ENCODE measurements at regions not wholly inside any gene's neighbourhood (a gene's known extent, or its start where the extent isn't known, plus 50 kb on each side); places are given as distances from the start of the nearest gene placed in this dataset.

- TF ChIP-seq CTCF (IDR thresholded peaks at IDR 0.05; ENCODE audit: insufficient read depth, low read length, missing control alignments): no peak
- ChIA-PET CTCF (no interaction called here), POLR2A (no interaction called here)
- no peak for DNase-seq (ENCODE audit: low read depth, low spot score)
- H3K4me3 ChIP-seq (ENCODE audit: low read depth, low read length): no peak overlapping the region
These were observed 256.6 kb upstream of the NOCT start for GRCh38 chr4:138758876-138759553.

GRCh38 chr4:138758196-138758595 lies 257.4 kb upstream of the NOCT start:
- no peak for TF ChIP-seq CTCF (IDR thresholded peaks at IDR 0.05; ENCODE audit: insufficient read depth, low read length, missing control alignments)
- no peak for DNase-seq (ENCODE audit: low read depth, low spot score)
- H3K4me3 ChIP-seq (ENCODE audit: low read depth, low read length): no peak overlapping the region
- POLR2A ChIA-PET: no interaction called here
- CTCF ChIA-PET: no interaction called here

GRCh38 chr4:138757432-138757831 lies 258.1 kb upstream of the NOCT start:
- no peak for DNase-seq (ENCODE audit: low read depth, low spot score)
- ChIA-PET POLR2A (no interaction called here), CTCF (no interaction called here)
- no peak for TF ChIP-seq CTCF (IDR thresholded peaks at IDR 0.05; ENCODE audit: insufficient read depth, low read length, missing control alignments)
- H3K4me3 ChIP-seq (ENCODE audit: low read depth, low read length): no peak overlapping the region

- CTCF ChIA-PET: no interaction called here
- POLR2A ChIA-PET: no interaction called here
- no peak for TF ChIP-seq CTCF (IDR thresholded peaks at IDR 0.05; ENCODE audit: insufficient read depth, low read length, missing control alignments)
- DNase-seq (ENCODE audit: low read depth, low spot score): no peak
- H3K4me3 ChIP-seq (ENCODE audit: low read depth, low read length): no peak overlapping the region
These were observed 259.1 kb upstream of the NOCT start for GRCh38 chr4:138756519-138756918.

GRCh38 chr4:138751309-138751708 lies 264.3 kb upstream of the NOCT start:
- ChIA-PET POLR2A (no interaction called here), CTCF (no interaction called here)
- TF ChIP-seq CTCF (IDR thresholded peaks at IDR 0.05; ENCODE audit: insufficient read depth, low read length, missing control alignments): no peak
- no peak overlapping the region for H3K4me3 ChIP-seq (ENCODE audit: low read depth, low read length)
- no peak for DNase-seq (ENCODE audit: low read depth, low spot score)

GRCh38 chr4:138749303-138749702 lies 266.3 kb upstream of the NOCT start:
- H3K4me3 ChIP-seq (ENCODE audit: low read depth, low read length): no peak overlapping the region
- POLR2A ChIA-PET: no interaction called here
- TF ChIP-seq CTCF (IDR thresholded peaks at IDR 0.05; ENCODE audit: insufficient read depth, low read length, missing control alignments): no peak
- no peak for DNase-seq (ENCODE audit: low read depth, low spot score)
- CTCF ChIA-PET: no interaction called here

All from AG04449 (cell line).